RWPE2 (cell line): ENCODE measurements at regions not wholly inside any gene's neighbourhood (a gene's known extent, or its start where the extent isn't known, plus 50 kb on each side); places are given as distances from the start of the nearest gene placed in this dataset.

Source experiments
- ATAC-seq: fragments of 200-7000 bp; cut with Tn5 transposase; 3 replicates; pipeline ENCODE4 v1.9.1; 2021; ENCODE audit warnings: low read depth
- DNase-seq: peaks from one replicate; pipeline ENCODE4 v3.0.0-alpha.2; 2020; ENCODE audit warnings: low spot score
- H3K27ac ChIP-seq: fragments of 450-650 bp; 2 replicates; pipeline ENCODE4 v1.5.1; 2017; ENCODE audit warnings: mild to moderate bottlenecking; ENCODE audit not compliant: poor library complexity, severe bottlenecking
- H3K27me3 ChIP-seq: fragments of 250-450 bp; sonication (Bioruptor Pico); 2 replicates; pipeline ENCODE4 v1.5.1; 2021; ENCODE audit warnings: mild to moderate bottlenecking, moderate library complexity; ENCODE audit not compliant: insufficient read depth, poor library complexity, severe bottlenecking
- H3K36me3 ChIP-seq: fragments of 250-450 bp; sonication (Bioruptor Pico); 2 replicates; pipeline ENCODE4 v1.5.1; 2020; ENCODE audit warnings: low read depth, mild to moderate bottlenecking, moderate library complexity
- H3K4me1 ChIP-seq: fragments of 250-450 bp; sonication (Bioruptor Pico); 2 replicates; pipeline ENCODE4 v1.5.1; 2021; ENCODE audit warnings: mild to moderate bottlenecking, moderate library complexity; ENCODE audit not compliant: insufficient read depth, poor library complexity, severe bottlenecking
- H3K4me3 ChIP-seq: fragments of 250-450 bp; sonication (Bioruptor Pico); 2 replicates; pipeline ENCODE4 v1.5.1; 2021; ENCODE audit warnings: mild to moderate bottlenecking, moderate library complexity; ENCODE audit not compliant: severe bottlenecking
- H3K9me3 ChIP-seq: fragments of 250-450 bp; sonication (Bioruptor Pico); 2 replicates; pipeline ENCODE4 v1.5.1; 2021; ENCODE audit warnings: mild to moderate bottlenecking, moderate library complexity; ENCODE audit not compliant: severe bottlenecking
- TF ChIP-seq, protein P1 (sequence below): fragments of 450-650 bp; IDR thresholded peaks from one replicate; pipeline ENCODE4 v1.5.1; 2017; ENCODE audit warnings: mild to moderate bottlenecking, moderate library complexity; ENCODE audit not compliant: poor library complexity, severe bottlenecking

DNA sequence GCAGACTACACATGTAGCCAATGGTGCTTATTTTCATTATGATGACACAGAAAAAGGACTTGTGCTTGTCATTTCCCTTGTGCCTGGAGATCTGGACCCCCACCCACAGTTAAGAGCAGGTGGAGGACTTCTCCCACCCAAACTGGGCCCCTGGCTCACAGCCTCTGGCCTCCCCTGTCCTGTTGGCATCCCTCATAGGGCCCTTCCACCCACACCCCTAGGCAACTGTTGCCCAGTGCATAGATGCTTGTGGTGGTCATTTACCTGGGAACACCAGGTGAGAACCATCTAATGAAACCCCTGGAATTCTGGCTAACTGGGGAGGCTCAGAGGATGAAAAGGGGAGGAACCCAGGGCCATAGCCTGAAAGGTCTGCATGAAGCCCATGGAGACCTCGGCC lies 355.9 kb downstream of the BUD13 start:
- H3K4me1 ChIP-seq, result peaks cover 16% of the 10 kb centered on the region
- H3K27me3 ChIP-seq, result no peaks in the 10 kb centered on the region
- H3K36me3 ChIP-seq, result no peaks in the 10 kb centered on the region
- TF ChIP-seq, protein P1, sequence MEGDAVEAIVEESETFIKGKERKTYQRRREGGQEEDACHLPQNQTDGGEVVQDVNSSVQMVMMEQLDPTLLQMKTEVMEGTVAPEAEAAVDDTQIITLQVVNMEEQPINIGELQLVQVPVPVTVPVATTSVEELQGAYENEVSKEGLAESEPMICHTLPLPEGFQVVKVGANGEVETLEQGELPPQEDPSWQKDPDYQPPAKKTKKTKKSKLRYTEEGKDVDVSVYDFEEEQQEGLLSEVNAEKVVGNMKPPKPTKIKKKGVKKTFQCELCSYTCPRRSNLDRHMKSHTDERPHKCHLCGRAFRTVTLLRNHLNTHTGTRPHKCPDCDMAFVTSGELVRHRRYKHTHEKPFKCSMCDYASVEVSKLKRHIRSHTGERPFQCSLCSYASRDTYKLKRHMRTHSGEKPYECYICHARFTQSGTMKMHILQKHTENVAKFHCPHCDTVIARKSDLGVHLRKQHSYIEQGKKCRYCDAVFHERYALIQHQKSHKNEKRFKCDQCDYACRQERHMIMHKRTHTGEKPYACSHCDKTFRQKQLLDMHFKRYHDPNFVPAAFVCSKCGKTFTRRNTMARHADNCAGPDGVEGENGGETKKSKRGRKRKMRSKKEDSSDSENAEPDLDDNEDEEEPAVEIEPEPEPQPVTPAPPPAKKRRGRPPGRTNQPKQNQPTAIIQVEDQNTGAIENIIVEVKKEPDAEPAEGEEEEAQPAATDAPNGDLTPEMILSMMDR, result no peak
- H3K27ac ChIP-seq, result no peak overlapping the region
- DNase-seq (no peak), ATAC-seq (no peak)
- no peak overlapping the region for H3K4me3 ChIP-seq
- peaks cover 3% of the 10 kb centered on the region for H3K9me3 ChIP-seq

DNA sequence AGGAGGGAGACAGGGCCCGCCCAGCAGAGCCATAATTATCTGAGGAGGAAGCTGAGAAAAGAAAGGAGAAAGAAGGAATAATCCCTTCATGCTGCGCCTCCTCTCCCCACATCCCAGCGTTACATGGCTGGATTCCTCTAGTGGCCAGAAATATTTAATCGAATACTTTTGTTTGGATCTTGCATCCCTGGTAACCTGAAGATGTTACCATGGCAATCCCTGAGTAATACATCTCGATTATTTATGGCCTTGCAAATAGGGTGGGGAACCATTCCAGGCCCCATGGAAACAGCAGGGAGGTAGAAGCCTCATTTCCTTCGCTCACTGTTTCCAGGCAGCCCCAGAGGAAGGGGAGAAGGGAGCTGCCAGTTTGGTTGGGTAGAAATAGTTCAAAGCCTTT lies 357.7 kb downstream of the BUD13 start:
- H3K9me3 ChIP-seq, result no peaks in the 10 kb centered on the region
- DNase-seq (no peak), ATAC-seq (no peak)
- H3K36me3 ChIP-seq, result no peaks in the 10 kb centered on the region
- no peak overlapping the region for H3K27ac ChIP-seq
- TF ChIP-seq, protein P1, result no peak
- peaks cover 11% of the 10 kb centered on the region for H3K4me1 ChIP-seq
- H3K27me3 ChIP-seq, result no peaks in the 10 kb centered on the region
- no peak overlapping the region for H3K4me3 ChIP-seq

DNA sequence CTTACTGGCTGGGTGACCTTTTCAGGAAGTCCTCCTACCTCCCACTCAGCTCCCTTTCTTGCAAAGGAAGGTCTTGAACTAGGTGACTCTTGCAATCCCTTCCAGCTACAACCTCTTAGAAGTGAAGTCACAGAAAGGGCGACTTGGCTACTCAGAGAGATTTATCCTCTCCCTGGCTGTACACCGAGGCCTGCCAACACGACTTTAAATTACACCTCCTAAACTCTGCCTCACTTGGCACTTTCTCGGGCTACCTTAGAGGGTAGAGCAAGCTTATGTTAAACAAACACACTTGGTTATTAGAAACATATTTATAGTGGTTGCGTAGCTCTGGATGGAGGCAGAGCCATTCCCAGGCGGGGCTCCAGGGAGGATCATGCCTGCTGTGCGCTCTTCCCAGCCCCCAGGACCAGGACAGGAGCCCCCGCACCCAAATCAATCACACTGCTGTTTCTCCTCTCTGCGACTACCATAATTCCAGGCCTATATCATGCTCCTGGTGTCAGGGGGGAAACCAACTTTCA lies 358.4 kb downstream of the BUD13 start:
- DNase-seq (no peak), ATAC-seq (no peak)
- TF ChIP-seq, protein P1, result no peak
- no peaks in the 10 kb centered on the region for H3K27me3 ChIP-seq
- peaks cover 11% of the 10 kb centered on the region for H3K4me1 ChIP-seq
- H3K27ac ChIP-seq, result no peak overlapping the region
- H3K9me3 ChIP-seq, result no peaks in the 10 kb centered on the region
- H3K36me3 ChIP-seq, result no peaks in the 10 kb centered on the region
- H3K4me3 ChIP-seq, result no peak overlapping the region

DNA sequence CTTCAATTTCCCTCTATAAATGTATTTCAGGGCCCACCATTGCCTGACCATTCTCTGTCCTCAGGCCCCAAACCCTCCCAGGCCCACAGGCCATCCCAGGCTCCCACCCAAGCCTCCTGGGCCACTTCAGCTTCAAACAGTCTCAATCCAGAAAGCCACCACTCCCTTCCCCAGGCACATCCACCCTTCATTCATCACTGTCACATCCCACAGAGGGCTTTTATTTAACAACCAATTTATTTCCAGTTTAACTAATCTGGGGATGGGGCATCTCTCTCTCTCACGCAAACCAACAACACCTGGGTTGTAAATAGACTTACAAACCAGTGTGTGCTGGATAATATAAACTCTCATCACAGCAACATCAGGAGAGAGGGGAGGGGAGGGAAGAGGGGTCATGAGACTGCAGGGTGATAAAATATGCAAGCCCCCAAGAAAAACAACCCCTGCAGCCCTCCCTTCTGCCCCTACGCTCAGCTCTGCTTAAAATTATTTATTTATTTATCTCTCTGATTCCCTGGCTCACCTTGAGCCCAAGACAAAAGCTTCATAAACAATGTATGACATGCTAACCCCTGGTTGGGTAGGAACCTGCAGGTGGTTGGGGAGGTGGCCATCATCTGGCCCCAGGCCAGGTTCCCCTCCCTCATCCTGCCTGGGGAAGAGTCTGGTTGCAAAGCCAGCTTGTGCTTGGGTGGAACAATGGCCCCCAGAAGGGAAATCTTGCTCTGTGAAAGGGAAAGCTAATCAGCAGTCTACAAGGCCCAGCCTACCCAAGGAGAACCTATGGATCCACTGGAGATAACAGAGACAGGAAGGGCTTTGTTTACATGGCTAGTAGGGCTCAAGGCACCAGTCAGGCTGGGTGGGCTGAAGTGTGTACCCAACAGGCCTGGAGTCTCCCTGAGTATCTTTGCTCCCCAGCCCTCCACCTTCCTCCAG lies 359.2 kb downstream of the BUD13 start:
- Histone ChIP-seq H3K9me3 (no peaks in the 10 kb centered on the region), H3K4me1 (peaks cover 11% of the 10 kb centered on the region), H3K27me3 (no peaks in the 10 kb centered on the region), H3K27ac (peak overlapping the region; percentile 33), H3K36me3 (no peaks in the 10 kb centered on the region), H3K4me3 (no peak overlapping the region)
- TF ChIP-seq, protein P1, result no peak
- no peak for ATAC-seq
- DNase-seq, result no peak
